HepG2 (cell line): ENCODE measurements at regions not wholly inside any gene's neighbourhood (a gene's known extent, or its start where the extent isn't known, plus 50 kb on each side); places are given as distances from the start of the nearest gene placed in this dataset.

ENCODE experiments used
- AKAP8 ChIP-seq: sonication (generic); formaldehyde crosslinking; IDR thresholded peaks from 2 replicates; pipeline ENCODE4 v1.5.1; 2020; ENCODE audit warnings: mild to moderate bottlenecking, missing genetic modification reagents
- HMGXB4 ChIP-seq, 2 experiments: sonication (generic) in 1 of 2; formaldehyde crosslinking in 1 of 2; IDR thresholded peaks; 2 replicates each; pipeline versions ENCODE4 v1.4.0 to v1.6.1; 2018 to 2020; ENCODE audit warnings: missing genetic modification reagents in 2 of 2, borderline replicate concordance in 1 of 2, low read depth in 1 of 2, mild to moderate bottlenecking in 1 of 2, missing biosample characterization in 1 of 2
- MYNN ChIP-seq: sonication (generic); formaldehyde crosslinking; IDR thresholded peaks from 2 replicates; pipeline ENCODE4 v1.4.0; 2020; ENCODE audit warnings: mild to moderate bottlenecking, low read depth, missing genetic modification reagents
- PCBP2 ChIP-seq: fragments of 200-400 bp; formaldehyde crosslinking; optimal IDR thresholded peaks from 2 replicates; pipeline ENCODE3; 2018; ENCODE audit warnings: low read length, low read depth; ENCODE audit not compliant: poor library complexity, severe bottlenecking
- STAG1 ChIP-seq: sonication (generic); formaldehyde crosslinking; IDR thresholded peaks from 2 replicates; pipeline ENCODE4 v1.4.0; 2020; ENCODE audit warnings: missing genetic modification reagents
- ZNF3 ChIP-seq: IDR thresholded peaks from 2 replicates; pipeline ENCODE4 v1.7.0; 2017; ENCODE audit warnings: inconsistent platforms
- ZNF773 ChIP-seq: sonication (generic); formaldehyde crosslinking; IDR thresholded peaks from 2 replicates; pipeline ENCODE4 v1.4.0; 2020; ENCODE audit warnings: missing genetic modification reagents, borderline replicate concordance
- ZSCAN21 ChIP-seq: sonication (generic); formaldehyde crosslinking; IDR thresholded peaks from 2 replicates; pipeline ENCODE4 v1.8.0; 2022; ENCODE audit warnings: mild to moderate bottlenecking, missing genetic modification reagents, moderate library complexity, borderline replicate concordance
- TF ChIP-seq, protein P1 (sequence below): sonication (generic); formaldehyde crosslinking; conservative IDR thresholded peaks from 2 replicates; pipeline ENCODE4 v1.4.0; 2020; ENCODE audit warnings: missing genetic modification reagents
- TF ChIP-seq, protein P2 (sequence below): sonication (generic); formaldehyde crosslinking; IDR thresholded peaks from 2 replicates; pipeline ENCODE4 v1.4.0; 2020; ENCODE audit warnings: mild to moderate bottlenecking, missing genetic modification reagents
- TF ChIP-seq, protein P3 (sequence below): IDR thresholded peaks from 2 replicates; pipeline ENCODE4 v1.6.1; 2016; ENCODE audit warnings: low read depth, control low read depth

- TF ChIP-seq, protein P1, sequence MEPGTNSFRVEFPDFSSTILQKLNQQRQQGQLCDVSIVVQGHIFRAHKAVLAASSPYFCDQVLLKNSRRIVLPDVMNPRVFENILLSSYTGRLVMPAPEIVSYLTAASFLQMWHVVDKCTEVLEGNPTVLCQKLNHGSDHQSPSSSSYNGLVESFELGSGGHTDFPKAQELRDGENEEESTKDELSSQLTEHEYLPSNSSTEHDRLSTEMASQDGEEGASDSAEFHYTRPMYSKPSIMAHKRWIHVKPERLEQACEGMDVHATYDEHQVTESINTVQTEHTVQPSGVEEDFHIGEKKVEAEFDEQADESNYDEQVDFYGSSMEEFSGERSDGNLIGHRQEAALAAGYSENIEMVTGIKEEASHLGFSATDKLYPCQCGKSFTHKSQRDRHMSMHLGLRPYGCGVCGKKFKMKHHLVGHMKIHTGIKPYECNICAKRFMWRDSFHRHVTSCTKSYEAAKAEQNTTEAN (CRISPR knock-in tag) = no peak
- no peak for TF ChIP-seq MYNN (CRISPR knock-in tag)
- TF ChIP-seq STAG1 (CRISPR knock-in tag) = no peak
- TF ChIP-seq, protein P2, sequence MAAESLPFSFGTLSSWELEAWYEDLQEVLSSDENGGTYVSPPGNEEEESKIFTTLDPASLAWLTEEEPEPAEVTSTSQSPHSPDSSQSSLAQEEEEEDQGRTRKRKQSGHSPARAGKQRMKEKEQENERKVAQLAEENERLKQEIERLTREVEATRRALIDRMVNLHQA (CRISPR knock-in tag) = no peak
- no peak for TF ChIP-seq HMGXB4 (CRISPR knock-in tag; IDR thresholded peaks at IDR 0.05; ENCODE audit: borderline replicate concordance in 1 of 2, low read depth in 1 of 2)
- no peak for TF ChIP-seq AKAP8 (CRISPR knock-in tag)
- TF ChIP-seq PCBP2 = no peak
- no peak for TF ChIP-seq ZNF3 (CRISPR knock-in tag)
- TF ChIP-seq, protein P3, sequence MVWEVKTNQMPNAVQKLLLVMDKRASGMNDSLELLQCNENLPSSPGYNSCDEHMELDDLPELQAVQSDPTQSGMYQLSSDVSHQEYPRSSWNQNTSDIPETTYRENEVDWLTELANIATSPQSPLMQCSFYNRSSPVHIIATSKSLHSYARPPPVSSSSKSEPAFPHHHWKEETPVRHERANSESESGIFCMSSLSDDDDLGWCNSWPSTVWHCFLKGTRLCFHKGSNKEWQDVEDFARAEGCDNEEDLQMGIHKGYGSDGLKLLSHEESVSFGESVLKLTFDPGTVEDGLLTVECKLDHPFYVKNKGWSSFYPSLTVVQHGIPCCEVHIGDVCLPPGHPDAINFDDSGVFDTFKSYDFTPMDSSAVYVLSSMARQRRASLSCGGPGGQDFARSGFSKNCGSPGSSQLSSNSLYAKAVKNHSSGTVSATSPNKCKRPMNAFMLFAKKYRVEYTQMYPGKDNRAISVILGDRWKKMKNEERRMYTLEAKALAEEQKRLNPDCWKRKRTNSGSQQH (CRISPR knock-in tag) = no peak
- TF ChIP-seq ZNF773 (CRISPR knock-in tag) = no peak
- no peak for TF ChIP-seq ZSCAN21 (CRISPR knock-in tag)
These were observed 387.7 kb downstream of the NXPE2 start (continued) for GRCh38 chr11:115065830-115066664.
